ENCODE measurements at regions not wholly inside any gene's neighbourhood (a gene's known extent, or its start where the extent isn't known, plus 50 kb on each side); places are given as distances from the start of the nearest gene placed in this dataset.
A peak's percentile ranks its signal among the peaks of the same experiment; 100 is the strongest.

DNA sequence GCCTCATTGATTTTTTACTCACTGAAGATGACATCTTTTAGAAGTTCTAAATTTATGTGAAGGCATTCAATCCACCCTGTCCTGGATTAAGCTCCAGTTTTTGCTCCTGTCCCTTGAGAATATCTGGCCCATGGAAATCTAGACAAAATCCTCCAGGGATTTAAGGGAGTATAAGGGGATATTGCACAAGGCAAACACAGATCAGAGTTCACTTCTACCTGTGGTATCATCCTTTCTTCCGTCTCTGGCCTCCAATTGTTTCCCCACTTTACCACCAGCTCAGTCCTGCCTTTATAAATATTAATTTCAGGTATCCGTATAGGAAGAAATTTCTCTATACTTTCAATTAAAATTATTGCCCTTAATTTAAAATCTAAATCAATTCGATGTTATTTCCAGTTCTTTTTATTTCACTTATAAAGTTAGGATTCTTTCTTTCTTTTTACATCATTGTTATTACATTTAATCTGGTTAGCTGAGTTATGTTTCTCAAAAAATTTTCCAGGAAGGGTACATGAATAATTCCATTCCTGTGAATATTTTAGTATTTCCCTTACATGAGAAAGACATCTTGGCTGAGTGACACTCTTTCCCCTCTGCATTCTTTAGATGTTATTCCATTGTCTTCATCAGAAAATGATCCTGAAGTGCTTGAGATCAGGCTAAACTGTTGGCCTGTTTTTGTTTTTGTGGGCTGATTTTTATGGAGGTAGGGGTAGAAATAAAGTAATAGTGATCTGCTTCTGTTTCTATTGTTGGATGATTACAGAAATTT, 194.3 kb upstream of the MAP3K1 start (continued):
- TF ChIP-seq, protein P1, sequence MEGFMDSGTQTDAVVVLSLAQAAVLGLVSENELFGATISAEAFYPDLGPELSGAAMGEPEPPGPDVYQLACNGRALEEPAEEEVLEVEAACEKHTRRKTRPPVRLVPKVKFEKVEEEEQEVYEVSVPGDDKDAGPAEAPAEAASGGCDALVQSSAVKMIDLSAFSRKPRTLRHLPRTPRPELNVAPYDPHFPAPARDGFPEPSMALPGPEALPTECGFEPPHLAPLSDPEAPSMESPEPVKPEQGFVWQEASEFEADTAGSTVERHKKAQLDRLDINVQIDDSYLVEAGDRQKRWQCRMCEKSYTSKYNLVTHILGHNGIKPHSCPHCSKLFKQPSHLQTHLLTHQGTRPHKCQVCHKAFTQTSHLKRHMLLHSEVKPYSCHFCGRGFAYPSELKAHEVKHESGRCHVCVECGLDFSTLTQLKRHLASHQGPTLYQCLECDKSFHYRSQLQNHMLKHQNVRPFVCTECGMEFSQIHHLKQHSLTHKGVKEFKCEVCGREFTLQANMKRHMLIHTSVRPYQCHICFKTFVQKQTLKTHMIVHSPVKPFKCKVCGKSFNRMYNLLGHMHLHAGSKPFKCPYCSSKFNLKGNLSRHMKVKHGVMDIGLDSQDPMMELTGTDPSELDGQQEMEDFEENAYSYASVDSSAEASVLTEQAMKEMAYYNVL (CRISPR knock-in tag; IDR thresholded peaks at IDR 0.05; ENCODE audit: borderline replicate concordance), result 0 out of 2 replicates have a peak, but pooled peaks have one; percentile 27

DNA sequence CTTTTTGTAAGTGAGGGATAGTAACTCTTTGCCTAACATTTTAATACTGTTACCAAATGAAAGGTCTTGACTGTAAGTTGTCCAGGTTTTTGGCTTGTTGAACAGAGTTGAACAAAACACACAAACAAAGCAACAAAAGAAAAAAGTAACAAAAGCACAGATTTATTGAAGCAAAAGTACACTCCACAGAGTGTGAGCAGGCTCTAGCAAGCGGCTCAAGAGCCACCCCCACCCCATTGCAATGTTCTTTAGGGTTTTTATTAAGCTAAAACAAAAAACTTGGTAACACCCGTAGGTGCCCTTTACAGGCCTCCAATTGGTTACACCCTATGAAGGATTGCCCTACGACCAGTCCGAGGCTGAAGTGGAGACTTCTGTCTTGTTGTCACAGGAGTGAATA, 197.4 kb upstream of the MAP3K1 start:
- intact Hi-C loops (cut with micrococcal nuclease; ENCODE audit: unreplicated experiment), result no loop called here
- Histone ChIP-seq H2AFZ (ENCODE audit: low read length) (no peak overlapping the region), H3K4me3 (replicated peaks in 1 of 3; ENCODE audit: insufficient read depth in 1 of 3, low read depth in 2 of 3, low read length in 3 of 3) (no peak overlapping the region), H3K4me2 (ENCODE audit: low read depth, low read length) (no peak overlapping the region), H3K9ac (ENCODE audit: insufficient read depth, low read depth, low read length) (no peak overlapping the region), H3K79me2 (ENCODE audit: insufficient read depth, low read length) (no peaks in the 10 kb centered on the region), H4K20me1 (ENCODE audit: insufficient read depth, low read length) (no peaks in the 10 kb centered on the region), H3K27ac (ENCODE audit: extremely low read length, insufficient read depth, low read length) (no peak overlapping the region), H3K9me3 (ENCODE audit: low read length) (peaks cover 17% of the 10 kb centered on the region), H3K36me3 (replicated peaks in 1 of 2; ENCODE audit: control insufficient read depth in 1 of 2, insufficient read depth in 2 of 2, low read length in 2 of 2) (no peaks in the 10 kb centered on the region), H3K27me3 (ENCODE audit: control insufficient read depth in 1 of 2, insufficient read depth in 2 of 2, low read length in 2 of 2) (no peaks in the 10 kb centered on the region; a peak in 1 of 5 replicates), H3K4me1 (ENCODE audit: insufficient read depth, low read length) (peaks cover 13% of the 10 kb centered on the region)
- TF ChIP-seq ZNF333 (CRISPR knock-in tag; IDR thresholded peaks at IDR 0.05; ENCODE audit: borderline replicate concordance), result no peak
- TF ChIP-seq ZNF20 (CRISPR knock-in tag; IDR thresholded peaks at IDR 0.05), result peak; percentile 99
- TF ChIP-seq PLRG1 (conservative IDR thresholded peaks at IDR 0.05), result no peak
- in situ Hi-C loops (cut with HindIII; ENCODE audit: extremely low pct_ligation_motif_present, low pct_unique_long_range_greater_than_20kb), result no loop called here
- no TSS peak for BruUV-seq (replicated peaks)
- ChIA-PET POLR2A (no interaction called here), CTCF (ENCODE audit: low intra/inter-chr PET ratio, low total read pairs) (no interaction called here)
- DNase-seq (ENCODE audit: low spot score) (no peak), ATAC-seq (no peak), FAIRE-seq (no peak)
- WGBS (ENCODE audit: low lambda C conversion rate), result 55% methylated on average over 4 of the region's 4 CpGs

All from HepG2 (cell line).